PC-3 (cell line): ENCODE measurements at regions not wholly inside any gene's neighbourhood (a gene's known extent, or its start where the extent isn't known, plus 50 kb on each side); places are given as distances from the start of the nearest gene placed in this dataset.
A peak's percentile ranks its signal among the peaks of the same experiment; 100 is the strongest.

ENCODE experiments used
- ATAC-seq: fragments of 200-7000 bp; cut with Tn5 transposase; 2 replicates; pipeline ENCODE4 v1.9.1; 2020; ENCODE audit warnings: mild to moderate bottlenecking, moderate library complexity
- BruUV-seq: library from RNA; stranded (reverse); fragments of 400-500 nt; replicated peaks from 2 replicates; lab custom pipeline; 2021; lab: Mats Ljungman, UMichigan
- CTCF ChIA-PET: fragments of 300-600 bp; sonication (Branson Sonifier 250); formaldehyde crosslinking; loops from one replicate; lab custom pipeline; 2022; ENCODE audit warnings: antibody characterized with exemption; lab: Charles Lee
- POLR2A ChIA-PET: fragments of 300-600 bp; sonication (Branson Sonifier 250); formaldehyde crosslinking; loops from one replicate; lab custom pipeline; 2022; ENCODE audit warnings: antibody characterized with exemption; ENCODE audit not compliant: unreplicated experiment; lab: Charles Lee
- DNase-seq: peaks from one replicate; pipeline ENCODE4 v3.0.0-alpha.2; 2015
- H2AFZ ChIP-seq: fragments of 300-600 bp; sonication (generic); 2 replicates; pipeline ENCODE4 v1.6.0; 2016; ENCODE audit warnings: antibody characterized with exemption, low read length
- H3F3A ChIP-seq: fragments of 300-600 bp; sonication (generic); one replicate; pipeline ENCODE4 v1.6.0; 2017; ENCODE audit warnings: antibody characterized with exemption, low read length, control low read depth, mild to moderate bottlenecking; ENCODE audit not compliant: unreplicated experiment
- H3K27ac ChIP-seq: fragments of 300-600 bp; sonication (generic); 2 replicates; pipeline ENCODE4 v1.5.1; 2016; ENCODE audit warnings: mild to moderate bottlenecking, low read length
- H3K27me3 ChIP-seq: fragments of 300-600 bp; sonication (generic); 2 replicates; pipeline ENCODE4 v1.6.1; 2016; ENCODE audit warnings: low read length, mixed read lengths
- H3K36me3 ChIP-seq: fragments of 300-600 bp; sonication (generic); 2 replicates; pipeline ENCODE4 v1.6.1; 2016; ENCODE audit warnings: low read depth, mixed run types, low read length, mixed read lengths
- H3K4me1 ChIP-seq: fragments of 300-600 bp; sonication (generic); 2 replicates; pipeline ENCODE4 v1.5.1; 2016; ENCODE audit warnings: low read length; ENCODE audit not compliant: insufficient read depth
- H3K4me2 ChIP-seq: fragments of 300-600 bp; sonication (generic); 2 replicates; pipeline ENCODE4 v1.6.0; 2016; ENCODE audit warnings: low read length
- H3K4me3 ChIP-seq: fragments of 300-600 bp; sonication (generic); 2 replicates; pipeline ENCODE4 v1.5.1; 2016; ENCODE audit warnings: mild to moderate bottlenecking, low read length, mixed read lengths
- H3K79me2 ChIP-seq: fragments of 300-600 bp; sonication (generic); 2 replicates; pipeline ENCODE4 v1.6.1; 2017; ENCODE audit warnings: low read length, mixed read lengths
- H3K9ac ChIP-seq: fragments of 300-600 bp; sonication (generic); 2 replicates; pipeline ENCODE4 v1.6.0; 2016; ENCODE audit warnings: mild to moderate bottlenecking, low read length
- H3K9me2 ChIP-seq: fragments of 300-600 bp; sonication (generic); replicated peaks from 2 replicates; pipeline ENCODE4 v1.6.1; 2016; ENCODE audit warnings: mixed run types, low read length, mixed read lengths
- H3K9me3 ChIP-seq: fragments of 300-600 bp; sonication (generic); 2 replicates; pipeline ENCODE4 v1.6.1; 2016; ENCODE audit warnings: low read length, mixed read lengths
- H4K20me1 ChIP-seq: fragments of 300-600 bp; sonication (generic); 2 replicates; pipeline ENCODE4 v1.6.1; 2016; ENCODE audit warnings: low read length, mixed read lengths
- EZH2 ChIP-seq: fragments of 300-600 bp; sonication (generic); IDR thresholded peaks from one replicate; pipeline ENCODE4 v1.6.1; 2017; ENCODE audit warnings: antibody characterized with exemption, mild to moderate bottlenecking, low read length; ENCODE audit not compliant: unreplicated experiment
- EZH2phosphoT487 ChIP-seq: fragments of 300-600 bp; sonication (generic); IDR thresholded peaks from 2 replicates; pipeline ENCODE4 v1.6.1; 2018; ENCODE audit warnings: mild to moderate bottlenecking, antibody characterized with exemption, low read length, borderline replicate concordance
- intact Hi-C: fragments of 100-400 bp; cut with micrococcal nuclease; formaldehyde crosslinking; loops from 2 replicates; pipeline ENCODE4 v1.9.0; 2023
- TF ChIP-seq, protein P1 (sequence below): fragments of 300-600 bp; sonication (generic); conservative IDR thresholded peaks from 2 replicates; pipeline ENCODE4 v1.5.1; 2017; ENCODE audit warnings: antibody characterized with exemption, low read depth, mild to moderate bottlenecking, low read length

DNA sequence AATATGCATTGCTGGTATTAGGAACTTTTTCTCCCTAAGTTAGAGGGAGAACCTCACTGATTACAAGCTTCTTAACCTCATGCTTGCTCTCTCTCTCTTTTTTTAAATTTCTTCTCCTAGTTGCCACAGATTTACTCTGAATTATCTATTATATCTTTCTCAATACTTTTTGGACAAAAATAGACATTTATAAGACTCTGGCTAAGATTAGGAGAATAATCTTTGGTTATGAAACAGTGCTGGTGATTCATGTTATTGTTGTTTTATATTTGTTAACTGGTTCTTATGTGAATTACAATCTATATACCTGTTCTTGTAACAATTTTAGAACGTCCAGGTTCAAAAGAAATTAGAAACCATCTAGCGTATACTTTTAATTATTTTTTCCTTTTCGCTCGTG lies 187.8 kb downstream of the OGFRL1 start:
- no peak overlapping the region for H2AFZ ChIP-seq
- TF ChIP-seq EZH2: no peak
- TF ChIP-seq, protein P1, sequence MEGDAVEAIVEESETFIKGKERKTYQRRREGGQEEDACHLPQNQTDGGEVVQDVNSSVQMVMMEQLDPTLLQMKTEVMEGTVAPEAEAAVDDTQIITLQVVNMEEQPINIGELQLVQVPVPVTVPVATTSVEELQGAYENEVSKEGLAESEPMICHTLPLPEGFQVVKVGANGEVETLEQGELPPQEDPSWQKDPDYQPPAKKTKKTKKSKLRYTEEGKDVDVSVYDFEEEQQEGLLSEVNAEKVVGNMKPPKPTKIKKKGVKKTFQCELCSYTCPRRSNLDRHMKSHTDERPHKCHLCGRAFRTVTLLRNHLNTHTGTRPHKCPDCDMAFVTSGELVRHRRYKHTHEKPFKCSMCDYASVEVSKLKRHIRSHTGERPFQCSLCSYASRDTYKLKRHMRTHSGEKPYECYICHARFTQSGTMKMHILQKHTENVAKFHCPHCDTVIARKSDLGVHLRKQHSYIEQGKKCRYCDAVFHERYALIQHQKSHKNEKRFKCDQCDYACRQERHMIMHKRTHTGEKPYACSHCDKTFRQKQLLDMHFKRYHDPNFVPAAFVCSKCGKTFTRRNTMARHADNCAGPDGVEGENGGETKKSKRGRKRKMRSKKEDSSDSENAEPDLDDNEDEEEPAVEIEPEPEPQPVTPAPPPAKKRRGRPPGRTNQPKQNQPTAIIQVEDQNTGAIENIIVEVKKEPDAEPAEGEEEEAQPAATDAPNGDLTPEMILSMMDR: no peak
- TF ChIP-seq EZH2phosphoT487: no peak
- H3K9ac ChIP-seq: no peak overlapping the region
- BruUV-seq: no TSS peak
- H3K27ac ChIP-seq: no peak overlapping the region
- ChIA-PET CTCF (no interaction called here), POLR2A (no interaction called here)
- peaks cover 3% of the 10 kb centered on the region for H3F3A ChIP-seq
- no peaks in the 10 kb centered on the region for H3K9me2 ChIP-seq
- no peaks in the 10 kb centered on the region for H3K36me3 ChIP-seq
- intact Hi-C loops: no loop called here
- no peaks in the 10 kb centered on the region for H3K9me3 ChIP-seq
- no peak for DNase-seq
- no peak overlapping the region for H3K4me3 ChIP-seq
- H4K20me1 ChIP-seq: no peaks in the 10 kb centered on the region
- ATAC-seq: no peak
- no peak overlapping the region for H3K4me2 ChIP-seq
- H3K79me2 ChIP-seq: no peaks in the 10 kb centered on the region
- peaks cover 31% of the 10 kb centered on the region for H3K4me1 ChIP-seq
- no peaks in the 10 kb centered on the region for H3K27me3 ChIP-seq

DNA sequence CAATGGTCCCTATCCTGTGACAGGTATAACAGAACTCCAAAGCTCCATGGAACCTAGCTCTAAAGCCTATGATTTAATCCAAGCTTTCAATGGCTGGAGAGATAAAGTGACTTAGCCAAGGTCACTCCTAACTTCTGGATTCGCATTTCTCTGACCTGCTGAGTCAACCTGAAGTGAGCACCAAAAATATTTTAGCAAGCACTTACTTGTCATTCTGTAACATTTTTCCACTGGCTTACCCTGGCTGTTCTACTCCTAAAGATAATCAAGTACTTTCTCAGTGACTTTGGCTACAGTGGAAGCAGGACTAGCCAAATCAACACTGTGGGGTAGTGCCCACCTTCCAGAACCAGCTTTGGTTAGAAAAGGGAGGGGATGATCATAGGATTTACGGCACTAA lies 188.3 kb downstream of the OGFRL1 start:
- no peak for ATAC-seq
- no peaks in the 10 kb centered on the region for H3K79me2 ChIP-seq
- no peak overlapping the region for H3K4me2 ChIP-seq
- no peaks in the 10 kb centered on the region for H3K36me3 ChIP-seq
- POLR2A ChIA-PET: no interaction called here
- intact Hi-C loops: no loop called here
- no TSS peak for BruUV-seq
- TF ChIP-seq, protein P1: no peak
- TF ChIP-seq EZH2phosphoT487 (no peak), EZH2 (no peak)
- H3K27me3 ChIP-seq: no peaks in the 10 kb centered on the region
- CTCF ChIA-PET: no interaction called here
- no peaks in the 10 kb centered on the region for H4K20me1 ChIP-seq
- no peak overlapping the region for H3K27ac ChIP-seq
- no peak overlapping the region for H3K9ac ChIP-seq
- no peak overlapping the region for H3K4me3 ChIP-seq
- H2AFZ ChIP-seq: no peak overlapping the region
- no peaks in the 10 kb centered on the region for H3K9me2 ChIP-seq
- no peak for DNase-seq
- peaks cover 3% of the 10 kb centered on the region for H3F3A ChIP-seq
- no peaks in the 10 kb centered on the region for H3K9me3 ChIP-seq
- H3K4me1 ChIP-seq: peaks cover 31% of the 10 kb centered on the region

DNA sequence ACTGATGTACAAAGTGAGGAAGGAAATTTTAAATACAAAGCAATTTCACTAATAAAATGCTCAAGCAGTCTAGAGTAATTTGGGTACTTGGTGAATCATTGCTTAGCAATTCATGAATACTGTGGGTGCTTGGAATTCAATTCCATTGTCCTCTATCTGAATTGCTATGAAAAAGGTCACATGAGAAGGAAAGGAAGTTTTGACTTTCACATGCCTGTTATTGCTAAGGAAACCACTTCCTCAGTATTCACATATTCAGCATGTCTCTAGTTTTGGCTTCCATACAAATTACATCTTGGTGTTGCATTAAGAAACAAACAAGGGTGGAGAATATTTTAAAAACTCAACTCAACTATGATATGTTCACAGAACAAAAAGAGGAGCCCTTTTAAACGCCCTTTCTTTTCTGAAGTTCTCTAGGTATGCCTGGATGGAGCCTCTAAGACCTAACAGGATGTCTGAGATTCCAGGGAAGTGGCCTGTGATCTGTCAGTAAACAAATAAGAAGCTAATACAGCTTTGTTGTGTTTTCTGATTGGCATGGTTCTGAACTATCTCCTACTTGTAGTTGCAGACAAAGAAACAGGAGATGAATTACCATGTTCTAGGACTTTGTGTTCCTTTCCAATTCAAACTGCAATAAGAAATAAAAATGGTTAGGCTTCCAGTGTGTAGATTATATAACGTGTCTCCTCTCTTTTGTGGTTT lies 190.4 kb downstream of the OGFRL1 start:
- Histone ChIP-seq H3K4me1 (peaks cover 25% of the 10 kb centered on the region), H4K20me1 (no peaks in the 10 kb centered on the region), H2AFZ (no peak overlapping the region; the same call in 1 of the 2 replicates), H3K4me3 (peak overlapping the region; percentile 13; the same call in 1 of the 2 replicates), H3K27me3 (no peaks in the 10 kb centered on the region), H3K9me3 (no peaks in the 10 kb centered on the region), H3K9ac (no peak overlapping the region), H3K9me2 (no peaks in the 10 kb centered on the region), H3K27ac (peak overlapping the region; percentile 66), H3K4me2 (peak overlapping the region; percentile 67), H3F3A (peaks cover 3% of the 10 kb centered on the region), H3K36me3 (no peaks in the 10 kb centered on the region), H3K79me2 (no peaks in the 10 kb centered on the region)
- ChIA-PET CTCF (no interaction called here), POLR2A (no interaction called here)
- DNase-seq (peak; percentile 79), ATAC-seq (peak; percentile 83)
- BruUV-seq: no TSS peak
- intact Hi-C loops: loop anchor here (2.0 kb wide), 1 partner anchor 34 kb away; no protein-coding TSS in a partner anchor
- TF ChIP-seq EZH2phosphoT487: no peak
